NCI-H1694 (cell line): ENCODE measurements at regions not wholly inside any gene's neighbourhood (a gene's known extent, or its start where the extent isn't known, plus 50 kb on each side); places are given as distances from the start of the nearest gene placed in this dataset.
"Not testable (repeated sequence)": the region's sequence is repeated elsewhere in the genome, so short reads cannot be mapped to it uniquely, and the experiment has no call there.

Experiments used
- DNase-seq: peaks from one replicate; lab custom pipeline; 2025; lab: John Stamatoyannopoulos, UW

DNA sequence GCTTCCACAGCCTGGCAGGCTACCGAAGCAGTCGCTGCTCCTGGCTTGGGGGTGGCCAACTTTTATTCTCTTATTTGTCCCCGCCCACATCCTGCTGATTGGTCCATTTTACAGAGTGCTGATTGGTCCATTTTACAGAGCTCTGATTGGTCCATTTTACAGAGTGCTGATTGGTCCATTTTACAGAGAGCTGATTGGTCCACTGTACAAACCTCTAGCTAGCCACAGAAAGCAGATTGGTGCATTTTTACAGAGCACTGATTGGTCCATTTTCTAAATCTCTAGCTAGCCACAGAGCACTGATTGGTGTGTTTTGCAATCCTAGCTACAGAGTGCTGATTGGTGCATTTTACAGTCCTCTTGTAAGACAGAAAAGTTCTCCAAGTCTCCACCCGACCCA is 187.9 kb upstream of the TOM1L1 start:
- DNase-seq: not testable (repeated sequence)

DNA sequence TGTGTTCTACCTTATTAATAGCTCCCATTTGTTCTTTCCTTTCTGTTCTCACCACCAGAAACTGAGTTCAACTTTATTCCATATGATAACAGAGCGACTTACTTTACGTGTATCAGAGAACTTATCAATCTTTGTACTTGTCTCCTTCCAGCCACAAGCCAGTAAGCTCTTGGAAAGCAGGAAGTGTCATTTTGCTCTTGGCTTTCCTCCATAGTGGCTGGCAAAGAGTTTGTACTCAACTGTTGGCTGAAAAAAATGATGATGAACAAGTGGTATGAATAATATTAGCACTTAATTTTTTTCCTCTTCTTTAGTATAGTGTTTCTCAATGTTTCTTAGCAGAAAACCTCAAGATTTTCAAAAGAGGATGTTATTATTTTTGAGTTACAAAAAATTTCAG is 182.4 kb upstream of the TOM1L1 start:
- no peak for DNase-seq

DNA sequence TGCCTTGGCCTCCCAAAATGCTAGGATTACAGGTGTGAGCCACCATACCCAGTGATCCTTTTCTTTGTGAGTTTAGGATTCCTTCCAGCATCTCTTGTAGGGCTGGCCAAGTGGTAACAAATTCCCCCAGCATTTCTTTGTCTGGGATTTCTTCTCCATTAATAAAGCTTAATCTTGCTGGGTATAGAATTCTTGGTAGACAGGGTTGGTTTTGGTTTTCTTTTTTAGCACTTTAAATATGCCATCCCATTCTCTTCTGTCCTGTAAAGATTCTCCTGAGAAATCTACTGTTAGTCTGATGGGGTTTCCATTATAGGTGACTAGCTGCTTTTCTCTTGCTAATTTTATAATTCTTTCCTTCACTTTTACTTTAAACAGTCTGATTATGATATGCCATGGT is 173.0 kb upstream of the TOM1L1 start:
- DNase-seq: no peak

DNA sequence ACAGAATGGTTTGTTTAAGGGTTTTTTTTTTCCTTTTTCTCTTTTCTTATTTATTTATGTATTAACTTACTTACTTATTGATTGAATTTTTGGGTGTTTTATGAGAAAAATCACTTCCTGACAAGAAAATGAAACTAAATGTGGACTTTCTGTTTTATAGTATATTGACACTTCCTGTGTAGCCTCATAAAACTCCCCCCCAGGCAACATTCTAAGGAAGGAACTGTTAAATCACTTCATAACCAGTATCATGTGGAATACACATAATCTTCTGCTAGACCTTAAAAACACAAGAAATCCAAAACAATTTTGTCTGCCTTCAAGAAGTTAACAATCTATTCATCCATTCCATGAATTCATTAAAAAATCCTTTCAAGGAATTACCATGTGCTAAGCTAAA is 164.1 kb upstream of the TOM1L1 start:
- DNase-seq: no peak

DNA sequence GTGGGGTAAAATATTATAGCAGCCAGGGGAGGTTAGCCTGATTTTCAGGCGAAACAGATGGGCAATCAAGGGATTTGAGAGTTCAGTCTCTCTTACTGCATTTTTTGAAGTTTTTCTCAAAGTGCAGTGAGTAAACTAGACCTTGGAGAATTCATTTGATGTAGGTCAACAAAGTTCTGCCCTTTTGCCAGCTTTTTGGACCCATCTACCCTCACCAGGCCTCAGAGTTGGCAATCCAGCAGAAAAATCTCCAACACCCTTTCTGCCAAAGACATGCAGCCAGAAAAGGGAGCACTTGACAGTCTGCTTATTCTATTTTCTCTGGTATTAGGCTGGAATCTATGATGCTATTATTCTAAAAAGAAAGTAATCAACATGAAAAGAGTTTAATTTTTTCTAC is 162.2 kb upstream of the TOM1L1 start:
- no peak for DNase-seq

GRCh38 chr17:54744750-54745149 is 155.9 kb upstream of the TOM1L1 start:
- DNase-seq: no peak

DNA sequence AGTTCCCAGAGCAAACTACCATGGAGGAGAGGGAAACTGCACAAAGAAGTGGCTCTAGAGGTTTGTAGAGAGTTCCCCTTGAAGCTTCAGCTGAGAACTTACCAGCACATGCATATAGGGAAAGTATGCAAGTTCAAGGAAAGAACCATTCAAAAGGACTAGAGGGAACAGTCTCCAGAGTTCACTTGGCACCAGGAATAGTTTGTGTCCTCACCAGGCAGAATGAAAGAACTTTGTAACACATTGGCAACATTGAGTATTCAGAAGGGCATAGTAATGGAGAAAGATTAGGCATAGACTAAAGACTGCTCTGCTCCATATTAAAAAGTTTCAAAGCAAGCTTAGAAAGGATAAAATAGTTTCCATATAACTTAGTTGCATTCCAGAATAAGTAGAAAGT is 155.4 kb upstream of the TOM1L1 start:
- no peak for DNase-seq

DNA sequence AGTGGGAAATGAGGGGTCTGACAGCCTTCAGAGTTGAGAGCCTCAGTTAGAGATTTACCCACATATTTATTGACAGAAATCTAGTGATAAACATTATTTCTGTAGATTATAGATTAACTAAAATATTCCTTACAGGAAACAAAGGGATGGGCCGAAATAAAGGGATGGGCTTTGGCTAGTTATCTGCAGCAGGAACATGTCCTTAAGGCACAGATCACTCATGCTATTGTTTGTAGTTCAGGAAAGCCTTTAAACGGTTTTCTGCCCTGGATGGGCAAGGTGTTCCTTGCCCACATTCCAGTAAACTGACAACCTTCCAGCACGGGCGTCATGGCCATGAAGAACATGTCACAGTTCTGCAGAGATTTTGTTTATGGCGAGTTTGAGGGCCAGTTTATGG is 154.8 kb upstream of the TOM1L1 start:
- DNase-seq: no peak

- no peak for DNase-seq
Measured at GRCh38 chr17:54749157-54749556, 151.5 kb upstream of the TOM1L1 start.

DNA sequence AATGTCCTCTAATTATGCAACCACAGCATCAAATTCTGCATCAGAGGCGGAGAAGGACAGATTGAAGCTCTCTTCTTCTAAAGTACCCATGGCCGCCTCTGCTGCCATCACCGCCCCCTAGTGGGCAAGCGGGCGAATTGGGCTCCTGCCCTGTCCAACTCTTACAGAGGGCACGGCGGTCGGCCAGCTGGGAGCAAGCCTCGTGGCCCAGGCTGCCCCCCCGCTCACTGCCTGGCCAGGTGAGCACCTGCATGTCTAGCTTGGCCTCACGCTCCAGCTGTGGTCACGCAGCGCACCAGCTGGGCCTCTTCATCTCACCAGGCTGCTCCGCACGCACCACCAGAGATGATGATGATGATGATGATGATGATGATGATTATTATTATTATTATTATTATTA is 146.1 kb upstream of the TOM1L1 start:
- DNase-seq: no peak

GRCh38 chr17:54760836-54761235 is 139.8 kb upstream of the TOM1L1 start:
- DNase-seq: no peak

- DNase-seq: no peak
Measured at GRCh38 chr17:54770836-54771235, 129.8 kb upstream of the TOM1L1 start.

DNA sequence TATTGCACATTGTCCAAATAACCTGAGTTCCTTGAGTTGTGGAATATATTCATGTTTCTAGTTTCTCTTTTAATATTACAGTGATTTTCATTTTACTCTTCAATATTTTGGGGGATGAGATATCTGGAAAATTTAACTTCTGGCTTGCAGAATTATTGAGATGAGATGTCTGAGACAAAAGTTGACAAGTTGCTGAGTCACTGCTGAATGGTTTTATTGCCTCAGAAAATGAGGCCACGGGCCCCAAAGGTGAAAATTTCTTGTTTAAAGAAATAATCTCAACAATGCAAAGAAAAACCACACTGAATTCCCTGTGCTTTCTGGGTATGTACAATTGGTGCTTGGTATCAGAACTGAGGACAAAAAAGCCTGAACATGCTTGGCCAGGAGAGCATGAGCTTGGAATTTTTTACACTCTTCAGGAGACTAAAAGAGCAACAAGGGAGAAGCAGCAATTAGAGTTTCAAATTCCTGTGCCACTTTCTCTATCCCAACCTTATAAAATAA is 129.2 kb upstream of the TOM1L1 start:
- DNase-seq: no peak

DNA sequence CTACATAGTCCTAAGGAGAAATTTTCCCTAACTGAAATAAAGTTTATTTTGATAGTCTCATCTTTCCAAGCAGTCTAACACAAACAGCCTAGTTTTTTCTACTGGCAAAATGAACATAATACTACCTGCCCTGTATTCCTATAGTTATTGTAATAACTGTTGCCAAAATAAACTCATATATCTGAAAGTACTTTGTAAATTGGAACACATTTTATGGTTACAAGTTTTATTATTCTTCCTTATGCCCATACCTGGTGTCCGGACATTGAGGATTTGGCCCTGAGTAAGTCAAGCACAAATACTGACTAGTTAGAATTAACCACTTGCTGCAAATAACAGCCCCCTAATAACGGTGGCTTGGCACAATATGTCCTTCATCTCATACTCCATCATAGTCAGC is 120.4 kb upstream of the TOM1L1 start:
- no peak for DNase-seq

- no peak for DNase-seq
Measured at GRCh38 chr17:54781389-54781788, 119.3 kb upstream of the TOM1L1 start.

DNA sequence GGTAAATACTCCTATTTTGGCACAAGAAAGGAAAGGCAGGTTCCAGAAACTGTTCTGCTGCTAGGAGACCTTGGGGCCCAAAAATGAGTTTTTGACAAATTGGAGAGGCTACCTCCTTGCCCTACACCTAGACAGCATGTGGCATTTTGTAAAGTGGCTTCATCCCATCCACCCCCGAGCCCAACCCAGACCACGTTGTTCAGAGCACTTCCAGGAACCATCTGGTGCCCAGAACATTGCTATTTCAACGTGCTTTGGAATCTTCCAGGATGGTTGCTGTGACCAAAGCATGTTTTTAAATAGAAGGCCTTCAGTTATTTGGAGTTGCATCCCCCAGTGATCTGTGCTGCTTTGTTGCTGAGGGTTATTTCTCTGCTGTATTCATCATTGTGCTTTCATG is 116.3 kb upstream of the TOM1L1 start:
- DNase-seq: no peak

DNA sequence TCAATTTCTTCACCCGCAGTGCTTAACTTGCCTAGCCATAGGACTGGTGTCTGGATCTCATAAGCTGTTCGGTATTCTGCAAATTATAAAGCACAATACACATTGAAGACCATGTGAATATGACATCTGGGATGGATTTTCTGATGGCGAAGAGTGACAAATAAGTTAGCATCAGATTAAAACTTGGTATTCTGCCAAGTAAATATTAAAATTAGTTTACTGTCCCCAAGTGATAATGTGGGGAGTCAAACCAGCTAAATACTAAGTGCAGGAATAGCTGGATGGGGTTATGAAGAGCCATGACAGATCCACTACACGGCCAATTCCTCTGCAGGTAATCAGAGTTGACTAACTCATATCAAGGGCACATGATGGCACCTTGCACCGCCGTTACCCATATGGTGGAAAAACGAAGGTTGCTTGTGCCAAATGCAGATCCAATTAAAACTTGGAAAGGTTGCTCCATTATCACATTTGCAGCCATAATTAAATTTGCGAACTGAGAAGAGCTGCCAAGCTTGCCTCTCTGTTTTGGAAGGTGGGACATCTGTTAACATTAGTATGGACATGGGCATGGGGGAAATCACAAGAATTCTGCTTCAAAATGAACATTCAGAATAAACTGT is 114.9 kb upstream of the TOM1L1 start:
- DNase-seq: peak; percentile 97

DNA sequence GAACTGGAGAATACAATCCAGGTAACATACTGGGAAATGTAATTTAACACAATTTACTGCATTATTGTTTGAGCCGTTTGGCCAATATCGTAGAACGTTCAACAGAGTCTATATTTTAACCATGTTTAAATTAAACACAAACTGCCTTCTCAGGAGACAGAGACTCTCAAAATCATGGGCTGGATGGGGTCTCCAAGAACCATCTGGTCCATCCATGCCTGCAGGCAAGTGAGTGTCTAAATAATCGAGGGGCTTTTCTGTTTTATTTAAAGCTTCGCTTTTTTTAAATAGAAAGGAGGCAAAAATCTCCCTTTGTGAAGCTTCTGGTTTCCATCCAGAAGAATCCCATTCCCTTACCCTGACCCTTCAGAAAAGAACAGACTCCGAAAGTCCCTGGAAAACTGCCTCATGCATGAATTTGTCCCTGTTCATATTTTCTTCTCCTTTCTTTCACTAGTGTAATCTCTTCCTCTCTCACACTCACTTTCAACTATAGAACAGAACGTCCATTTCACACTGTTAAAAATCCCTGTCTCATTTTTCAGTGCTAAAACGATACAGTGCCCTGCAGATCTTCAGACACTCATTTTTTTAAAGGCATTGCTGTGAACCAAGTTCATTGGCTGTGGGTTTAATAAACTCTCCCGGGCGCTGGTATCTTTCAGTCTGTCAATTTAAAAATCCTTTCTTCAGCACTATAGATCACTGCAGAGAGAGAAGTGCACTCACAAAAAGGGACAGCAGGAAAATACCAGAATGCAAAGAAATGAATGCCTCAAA is 111.4 kb upstream of the TOM1L1 start:
- DNase-seq: no peak

- no peak for DNase-seq
Measured at GRCh38 chr17:54793271-54793670, 107.4 kb upstream of the TOM1L1 start.

DNA sequence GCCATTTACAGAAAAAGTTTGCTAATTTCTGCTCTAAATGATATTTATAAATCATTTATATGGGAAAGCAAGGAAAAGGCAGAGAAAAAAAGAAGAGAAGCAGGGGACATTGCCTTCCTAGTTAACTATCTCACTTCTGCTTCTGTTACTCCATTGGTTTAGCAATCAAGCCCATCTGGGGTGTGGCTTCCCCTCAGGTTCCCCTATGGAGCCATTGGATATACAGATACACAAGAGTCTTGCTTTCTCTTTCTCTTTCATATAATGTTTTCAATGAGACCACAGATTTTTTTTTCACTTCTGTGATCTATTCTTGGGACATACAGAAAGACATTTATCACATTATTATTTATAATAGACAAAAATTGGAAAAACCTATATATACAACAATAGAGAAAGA is 105.6 kb upstream of the TOM1L1 start:
- DNase-seq: no peak

DNA sequence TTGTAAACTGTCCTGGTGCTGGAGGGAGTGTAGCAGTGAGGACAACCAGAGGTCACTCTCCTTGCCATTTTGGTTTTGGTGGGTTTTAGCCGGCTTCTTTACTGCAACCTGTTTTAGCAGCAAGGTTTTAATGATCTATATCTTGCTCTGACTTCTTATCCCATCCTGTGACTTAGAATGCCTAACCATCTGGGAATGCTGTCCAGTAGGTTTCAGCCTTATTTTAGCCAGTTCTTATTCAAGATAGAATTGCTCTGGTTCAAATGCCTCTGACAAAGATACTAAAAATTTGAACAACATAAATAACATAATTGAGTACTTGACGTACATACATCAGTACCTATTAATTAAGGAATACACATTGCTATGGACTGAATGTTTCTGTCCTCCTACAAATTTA is 93.3 kb upstream of the TOM1L1 start:
- DNase-seq: no peak

DNA sequence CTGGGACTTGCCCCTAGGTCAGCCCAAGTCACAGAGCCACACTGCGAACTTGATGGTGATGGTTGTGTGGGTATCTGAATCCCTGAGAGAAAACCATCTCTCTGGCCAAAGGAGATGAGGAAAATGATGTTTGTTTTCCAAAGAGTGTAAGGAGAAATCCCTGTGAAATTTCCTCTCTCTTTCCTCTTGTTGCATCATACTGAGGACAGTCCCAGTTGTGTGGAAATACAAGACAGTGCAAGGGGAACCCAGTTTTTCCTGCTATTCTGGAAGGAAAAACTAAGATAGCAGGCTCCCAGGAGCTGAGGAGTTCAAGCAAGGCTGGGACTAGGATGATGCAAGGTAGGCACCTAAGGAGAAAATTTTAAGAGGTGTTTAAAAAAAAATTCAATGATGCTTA is 86.8 kb upstream of the TOM1L1 start:
- no peak for DNase-seq

- no peak for DNase-seq
Measured at GRCh38 chr17:54814371-54814770, 86.3 kb upstream of the TOM1L1 start.

- no peak for DNase-seq
Measured at GRCh38 chr17:54834086-54834485, 66.6 kb upstream of the TOM1L1 start.
